EH (cell line): ENCODE measurements at regions not wholly inside any gene's neighbourhood (a gene's known extent, or its start where the extent isn't known, plus 50 kb on each side); places are given as distances from the start of the nearest gene placed in this dataset.
"Not testable (repeated sequence)": the region's sequence is repeated elsewhere in the genome, so short reads cannot be mapped to it uniquely, and the experiment has no call there.

Source experiments
- DNase-seq: peaks from one replicate; pipeline ENCODE4 v3.0.0-alpha.2; 2015; ENCODE audit warnings: low read depth

GRCh38 chr3:10109-10996 lies 186.2 kb upstream of the CHL1 start:
- peak; percentile 1 for DNase-seq

GRCh38 chr3:11734-12133 lies 184.8 kb upstream of the CHL1 start:
- no peak for DNase-seq

GRCh38 chr3:14652-15051 lies 181.9 kb upstream of the CHL1 start:
- DNase-seq: no peak

GRCh38 chr3:16366-16765 lies 180.2 kb upstream of the CHL1 start:
- no peak for DNase-seq

- no peak for DNase-seq
Measured at GRCh38 chr3:20421-20820, 176.1 kb upstream of the CHL1 start.

- DNase-seq: no peak
Measured at GRCh38 chr3:24006-24405, 172.6 kb upstream of the CHL1 start.

GRCh38 chr3:25056-25455 lies 171.5 kb upstream of the CHL1 start:
- DNase-seq: no peak

GRCh38 chr3:35985-36384 lies 160.6 kb upstream of the CHL1 start:
- not testable (repeated sequence) for DNase-seq

GRCh38 chr3:42871-43744 lies 153.5 kb upstream of the CHL1 start:
- not testable (repeated sequence) for DNase-seq

- DNase-seq: no peak
Measured at GRCh38 chr3:44028-44676, 152.4 kb upstream of the CHL1 start.

GRCh38 chr3:44941-45340 lies 151.6 kb upstream of the CHL1 start:
- DNase-seq: not testable (repeated sequence)

GRCh38 chr3:46576-46975 lies 150.0 kb upstream of the CHL1 start:
- DNase-seq: no peak

GRCh38 chr3:53441-53840 lies 143.1 kb upstream of the CHL1 start:
- DNase-seq: not testable (repeated sequence)

GRCh38 chr3:54240-54639 lies 142.3 kb upstream of the CHL1 start:
- no peak for DNase-seq

GRCh38 chr3:56672-57071 lies 139.9 kb upstream of the CHL1 start:
- DNase-seq: no peak

- no peak for DNase-seq
Measured at GRCh38 chr3:59854-60253, 136.7 kb upstream of the CHL1 start.

GRCh38 chr3:63095-63765 lies 133.3 kb upstream of the CHL1 start:
- no peak for DNase-seq

GRCh38 chr3:69690-70089 lies 126.9 kb upstream of the CHL1 start:
- DNase-seq: no peak

GRCh38 chr3:72776-73175 lies 123.8 kb upstream of the CHL1 start:
- no peak for DNase-seq

GRCh38 chr3:73271-73670 lies 123.3 kb upstream of the CHL1 start:
- DNase-seq: no peak

- no peak for DNase-seq
Measured at GRCh38 chr3:74676-75243, 121.8 kb upstream of the CHL1 start.

GRCh38 chr3:75260-75659 lies 121.3 kb upstream of the CHL1 start:
- DNase-seq: no peak
